ENCODE measurements at regions not wholly inside any gene's neighbourhood (a gene's known extent, or its start where the extent isn't known, plus 50 kb on each side); places are given as distances from the start of the nearest gene placed in this dataset.

DNA sequence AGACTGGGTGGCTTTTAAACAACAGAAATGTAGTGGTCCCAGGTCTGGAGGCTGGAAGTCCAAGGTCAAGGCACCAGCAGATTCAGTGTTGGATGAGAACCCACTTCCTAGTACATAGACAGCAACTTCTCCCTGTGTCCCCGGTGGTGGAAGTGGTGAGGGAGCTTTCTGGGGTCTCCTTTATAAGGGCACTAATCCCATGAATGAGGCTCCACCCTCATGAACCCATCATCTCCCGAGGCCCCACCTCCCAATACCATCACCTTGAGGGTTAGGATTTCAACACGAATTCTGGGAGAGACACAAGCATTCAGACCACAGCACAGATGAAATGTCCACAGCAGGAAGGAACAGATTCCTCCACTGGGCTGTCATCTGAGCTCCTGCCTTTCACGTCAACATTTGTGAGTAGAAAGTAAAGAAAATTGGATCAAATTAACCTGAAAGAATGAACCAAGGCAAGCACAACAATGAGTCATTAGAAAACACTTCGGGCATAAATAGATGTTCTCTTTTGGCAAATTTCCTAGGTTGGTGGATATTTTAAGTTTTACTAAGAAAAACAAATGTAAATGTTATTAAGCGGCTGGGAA is 130.7 kb downstream of the RNASET2 start:
- TF ChIP-seq, protein P1, sequence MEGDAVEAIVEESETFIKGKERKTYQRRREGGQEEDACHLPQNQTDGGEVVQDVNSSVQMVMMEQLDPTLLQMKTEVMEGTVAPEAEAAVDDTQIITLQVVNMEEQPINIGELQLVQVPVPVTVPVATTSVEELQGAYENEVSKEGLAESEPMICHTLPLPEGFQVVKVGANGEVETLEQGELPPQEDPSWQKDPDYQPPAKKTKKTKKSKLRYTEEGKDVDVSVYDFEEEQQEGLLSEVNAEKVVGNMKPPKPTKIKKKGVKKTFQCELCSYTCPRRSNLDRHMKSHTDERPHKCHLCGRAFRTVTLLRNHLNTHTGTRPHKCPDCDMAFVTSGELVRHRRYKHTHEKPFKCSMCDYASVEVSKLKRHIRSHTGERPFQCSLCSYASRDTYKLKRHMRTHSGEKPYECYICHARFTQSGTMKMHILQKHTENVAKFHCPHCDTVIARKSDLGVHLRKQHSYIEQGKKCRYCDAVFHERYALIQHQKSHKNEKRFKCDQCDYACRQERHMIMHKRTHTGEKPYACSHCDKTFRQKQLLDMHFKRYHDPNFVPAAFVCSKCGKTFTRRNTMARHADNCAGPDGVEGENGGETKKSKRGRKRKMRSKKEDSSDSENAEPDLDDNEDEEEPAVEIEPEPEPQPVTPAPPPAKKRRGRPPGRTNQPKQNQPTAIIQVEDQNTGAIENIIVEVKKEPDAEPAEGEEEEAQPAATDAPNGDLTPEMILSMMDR (IDR thresholded peaks at IDR 0.05; ENCODE audit: insufficient read depth, low read length, poor library complexity, severe bottlenecking), result no peak
- TF ChIP-seq EZH2phosphoT487 (conservative IDR thresholded peaks at IDR 0.05; ENCODE audit: low read length), result no peak
